GM12874 (cell line): ENCODE measurements at regions not wholly inside any gene's neighbourhood (a gene's known extent, or its start where the extent isn't known, plus 50 kb on each side); places are given as distances from the start of the nearest gene placed in this dataset.

Experiments
- CTCF ChIP-seq: IDR thresholded peaks from 2 replicates; pipeline ENCODE4 v1.5.1; 2011; ENCODE audit warnings: low read depth, mild to moderate bottlenecking, control low read depth, low read length, moderate library complexity; ENCODE audit not compliant: insufficient read depth

- TF ChIP-seq CTCF, result no peak
These were observed 600.1 kb upstream of the FLRT2 start for GRCh38 chr14:84929834-84930233.

- no peak for TF ChIP-seq CTCF
These were observed 592.9 kb upstream of the FLRT2 start for GRCh38 chr14:84937016-84937415.

GRCh38 chr14:84937449-84937848 is 592.5 kb upstream of the FLRT2 start:
- TF ChIP-seq CTCF, result no peak

GRCh38 chr14:84959851-84960520 is 570.0 kb upstream of the FLRT2 start:
- TF ChIP-seq CTCF, result no peak

GRCh38 chr14:84961637-84962036 is 568.3 kb upstream of the FLRT2 start:
- TF ChIP-seq CTCF, result no peak

GRCh38 chr14:84963518-84963917 is 566.4 kb upstream of the FLRT2 start:
- no peak for TF ChIP-seq CTCF

- no peak for TF ChIP-seq CTCF
These were observed 564.7 kb upstream of the FLRT2 start for GRCh38 chr14:84965279-84965678.
